Esophagus squamous epithelium (tissue), 4 donors: ENCODE measurements at regions not wholly inside any gene's neighbourhood (a gene's known extent, or its start where the extent isn't known, plus 50 kb on each side); places are given as distances from the start of the nearest gene placed in this dataset.

ENCODE experiments used
- POLR2A ChIP-seq, 4 donors: fragments of 450-650 bp; IDR thresholded peaks; one replicate each; pipeline ENCODE4 v1.6.1; 2017; ENCODE audit warnings: antibody characterized with exemption in 4 of 4, mild to moderate bottlenecking in 4 of 4, moderate library complexity in 3 of 4
- TF ChIP-seq, protein P1 (sequence below), 6 experiments: fragments of 450-650 bp in 4 of 6; fragments of 200-600 bp in 2 of 6; sonication (generic) in 2 of 6; IDR thresholded peaks; one replicate each; pipeline ENCODE4 v1.5.1; 2016 to 2019; ENCODE audit warnings: antibody characterized with exemption in 6 of 6, mild to moderate bottlenecking in 4 of 6, moderate library complexity in 4 of 6

DNA sequence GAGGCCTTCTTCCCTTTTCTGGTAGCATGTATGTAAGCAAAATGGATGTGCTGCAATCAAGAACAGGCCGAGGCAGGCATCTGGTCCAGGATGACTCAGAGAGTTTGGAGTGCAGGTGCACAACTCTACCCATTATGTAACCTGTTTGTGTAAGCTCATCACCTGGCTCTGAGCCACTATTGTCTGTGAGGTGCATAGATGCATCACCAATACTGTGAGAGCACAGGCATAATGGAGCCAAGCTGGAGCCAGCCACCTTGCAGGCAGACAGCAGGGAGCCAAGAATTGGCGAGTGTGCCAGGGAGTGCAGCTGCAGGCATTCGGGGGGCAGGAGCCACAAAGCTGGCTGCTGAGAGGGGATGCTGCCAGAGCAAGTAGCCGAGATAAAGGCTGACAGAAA is 549.9 kb upstream of the RGS18 start:
- TF ChIP-seq, protein P1, sequence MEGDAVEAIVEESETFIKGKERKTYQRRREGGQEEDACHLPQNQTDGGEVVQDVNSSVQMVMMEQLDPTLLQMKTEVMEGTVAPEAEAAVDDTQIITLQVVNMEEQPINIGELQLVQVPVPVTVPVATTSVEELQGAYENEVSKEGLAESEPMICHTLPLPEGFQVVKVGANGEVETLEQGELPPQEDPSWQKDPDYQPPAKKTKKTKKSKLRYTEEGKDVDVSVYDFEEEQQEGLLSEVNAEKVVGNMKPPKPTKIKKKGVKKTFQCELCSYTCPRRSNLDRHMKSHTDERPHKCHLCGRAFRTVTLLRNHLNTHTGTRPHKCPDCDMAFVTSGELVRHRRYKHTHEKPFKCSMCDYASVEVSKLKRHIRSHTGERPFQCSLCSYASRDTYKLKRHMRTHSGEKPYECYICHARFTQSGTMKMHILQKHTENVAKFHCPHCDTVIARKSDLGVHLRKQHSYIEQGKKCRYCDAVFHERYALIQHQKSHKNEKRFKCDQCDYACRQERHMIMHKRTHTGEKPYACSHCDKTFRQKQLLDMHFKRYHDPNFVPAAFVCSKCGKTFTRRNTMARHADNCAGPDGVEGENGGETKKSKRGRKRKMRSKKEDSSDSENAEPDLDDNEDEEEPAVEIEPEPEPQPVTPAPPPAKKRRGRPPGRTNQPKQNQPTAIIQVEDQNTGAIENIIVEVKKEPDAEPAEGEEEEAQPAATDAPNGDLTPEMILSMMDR (IDR thresholded peaks at IDR 0.05): no peak
- no peak for TF ChIP-seq POLR2A (IDR thresholded peaks at IDR 0.05)
